ENCODE measurements at regions not wholly inside any gene's neighbourhood (a gene's known extent, or its start where the extent isn't known, plus 50 kb on each side); places are given as distances from the start of the nearest gene placed in this dataset.
A peak's percentile ranks its signal among the peaks of the same experiment; 100 is the strongest.
"Not testable (repeated sequence)": the region's sequence is repeated elsewhere in the genome, so short reads cannot be mapped to it uniquely, and the experiment has no call there.

- ATAC-seq (replicated peaks) = no peak
- Mint-ChIP-seq H3K27me3 (peaks cover 4% of the 10 kb centered on the region), H3K4me3 (no peak overlapping the region), H3K36me3 (ENCODE audit: low read depth) (no peaks in the 10 kb centered on the region), H3K4me1 (no peaks in the 10 kb centered on the region), H3K9me3 (no peaks in the 10 kb centered on the region), H3K27ac (no peak overlapping the region)
These were observed 388.8 kb downstream of the THBS2 start for GRCh38 chr6:168864541-168865460.

GRCh38 chr6:168863467-168863866, 390.2 kb downstream of the THBS2 start:
- Mint-ChIP-seq H3K27ac (no peak overlapping the region), H3K36me3 (ENCODE audit: low read depth) (no peaks in the 10 kb centered on the region), H3K27me3 (peaks cover 4% of the 10 kb centered on the region), H3K9me3 (no peaks in the 10 kb centered on the region), H3K4me3 (no peak overlapping the region), H3K4me1 (no peaks in the 10 kb centered on the region)
- ATAC-seq (replicated peaks) = no peak

GRCh38 chr6:168862346-168862980, 391.2 kb downstream of the THBS2 start:
- Mint-ChIP-seq H3K4me1 (no peaks in the 10 kb centered on the region), H3K4me3 (no peak overlapping the region), H3K36me3 (ENCODE audit: low read depth) (no peaks in the 10 kb centered on the region), H3K27me3 (peaks cover 4% of the 10 kb centered on the region), H3K27ac (no peak overlapping the region), H3K9me3 (no peaks in the 10 kb centered on the region)
- no peak for ATAC-seq (replicated peaks)

- H3K4me3 Mint-ChIP-seq = no peak overlapping the region
These were observed 392.7 kb downstream of the THBS2 start for GRCh38 chr6:168860987-168861386.

GRCh38 chr6:168860341-168860740, 393.3 kb downstream of the THBS2 start:
- H3K36me3 Mint-ChIP-seq (ENCODE audit: low read depth) = no peaks in the 10 kb centered on the region
- no peak for ATAC-seq (replicated peaks)

More at GRCh38 chr6:168860987-168861386, 392.7 kb downstream of the THBS2 start:
- H3K36me3 Mint-ChIP-seq (ENCODE audit: low read depth) = no peaks in the 10 kb centered on the region
- H3K9me3 Mint-ChIP-seq = no peaks in the 10 kb centered on the region
- no peak overlapping the region for H3K27ac Mint-ChIP-seq
- no peak for ATAC-seq (replicated peaks)
- H3K27me3 Mint-ChIP-seq = peaks cover 4% of the 10 kb centered on the region
- H3K4me1 Mint-ChIP-seq = no peaks in the 10 kb centered on the region

GRCh38 chr6:168858926-168859325, 394.7 kb downstream of the THBS2 start:
- Mint-ChIP-seq H3K27ac (no peak overlapping the region), H3K4me1 (no peaks in the 10 kb centered on the region), H3K4me3 (no peak overlapping the region), H3K36me3 (ENCODE audit: low read depth) (no peaks in the 10 kb centered on the region), H3K27me3 (peaks cover 4% of the 10 kb centered on the region), H3K9me3 (no peaks in the 10 kb centered on the region)
- ATAC-seq (replicated peaks) = no peak

More at GRCh38 chr6:168860341-168860740, 393.3 kb downstream of the THBS2 start:
- H3K27me3 Mint-ChIP-seq = peaks cover 4% of the 10 kb centered on the region
- no peak overlapping the region for H3K4me3 Mint-ChIP-seq
- H3K9me3 Mint-ChIP-seq = no peaks in the 10 kb centered on the region
- H3K4me1 Mint-ChIP-seq = no peaks in the 10 kb centered on the region
- no peak overlapping the region for H3K27ac Mint-ChIP-seq

- no peak overlapping the region for H3K4me3 Mint-ChIP-seq
- no peaks in the 10 kb centered on the region for H3K9me3 Mint-ChIP-seq
- peaks cover 4% of the 10 kb centered on the region for H3K27me3 Mint-ChIP-seq
- ATAC-seq (replicated peaks) = no peak
- no peaks in the 10 kb centered on the region for H3K4me1 Mint-ChIP-seq
- no peaks in the 10 kb centered on the region for H3K36me3 Mint-ChIP-seq (ENCODE audit: low read depth)
- H3K27ac Mint-ChIP-seq = no peak overlapping the region
These were observed 396.7 kb downstream of the THBS2 start for GRCh38 chr6:168856914-168857313.

GRCh38 chr6:168852376-168852884, 401.2 kb downstream of the THBS2 start:
- ATAC-seq (replicated peaks) = no peak

GRCh38 chr6:168851460-168852375, 401.9 kb downstream of the THBS2 start:
- ATAC-seq (replicated peaks) = no peak
- no peaks in the 10 kb centered on the region for H3K27me3 Mint-ChIP-seq
- H3K36me3 Mint-ChIP-seq (ENCODE audit: low read depth) = no peaks in the 10 kb centered on the region
- no peaks in the 10 kb centered on the region for H3K9me3 Mint-ChIP-seq
- H3K4me1 Mint-ChIP-seq = no peaks in the 10 kb centered on the region
- H3K4me3 Mint-ChIP-seq = peak overlapping the region; percentile 44
- H3K27ac Mint-ChIP-seq = no peak overlapping the region

More at GRCh38 chr6:168852376-168852884, 401.2 kb downstream of the THBS2 start:
- Mint-ChIP-seq H3K9me3 (no peaks in the 10 kb centered on the region), H3K27ac (no peak overlapping the region), H3K27me3 (no peaks in the 10 kb centered on the region), H3K4me1 (no peaks in the 10 kb centered on the region), H3K36me3 (ENCODE audit: low read depth) (no peaks in the 10 kb centered on the region), H3K4me3 (no peak overlapping the region)

GRCh38 chr6:168850027-168850736, 403.5 kb downstream of the THBS2 start:
- not testable (repeated sequence) for H3K36me3 Mint-ChIP-seq (ENCODE audit: low read depth); H3K9me3 Mint-ChIP-seq; ATAC-seq (replicated peaks); H3K27ac Mint-ChIP-seq; H3K27me3 Mint-ChIP-seq; H3K4me3 Mint-ChIP-seq; H3K4me1 Mint-ChIP-seq

GRCh38 chr6:168849459-168849858, 404.2 kb downstream of the THBS2 start:
- Mint-ChIP-seq H3K4me3 (no peak overlapping the region), H3K4me1 (no peaks in the 10 kb centered on the region), H3K27me3 (no peaks in the 10 kb centered on the region), H3K36me3 (ENCODE audit: low read depth) (no peaks in the 10 kb centered on the region), H3K9me3 (no peaks in the 10 kb centered on the region), H3K27ac (no peak overlapping the region)
- ATAC-seq (replicated peaks) = no peak

- no peak overlapping the region for H3K4me3 Mint-ChIP-seq
- H3K27ac Mint-ChIP-seq = no peak overlapping the region
- no peaks in the 10 kb centered on the region for H3K36me3 Mint-ChIP-seq (ENCODE audit: low read depth)
- no peaks in the 10 kb centered on the region for H3K4me1 Mint-ChIP-seq
- no peaks in the 10 kb centered on the region for H3K9me3 Mint-ChIP-seq
- ATAC-seq (replicated peaks) = no peak
- no peaks in the 10 kb centered on the region for H3K27me3 Mint-ChIP-seq
These were observed 404.8 kb downstream of the THBS2 start for GRCh38 chr6:168848797-168849196.

- H3K36me3 Mint-ChIP-seq (ENCODE audit: low read depth) = no peaks in the 10 kb centered on the region
- no peaks in the 10 kb centered on the region for H3K9me3 Mint-ChIP-seq
- H3K4me1 Mint-ChIP-seq = peaks cover 4% of the 10 kb centered on the region
- no peak for ATAC-seq (replicated peaks)
- no peak overlapping the region for H3K27ac Mint-ChIP-seq
- no peak overlapping the region for H3K4me3 Mint-ChIP-seq
- no peaks in the 10 kb centered on the region for H3K27me3 Mint-ChIP-seq
These were observed 404.0 kb downstream of the SMOC2 start for GRCh38 chr6:168844821-168845609.
